Neural progenitor cell (in vitro differentiated cells): ENCODE measurements at regions not wholly inside any gene's neighbourhood (a gene's known extent, or its start where the extent isn't known, plus 50 kb on each side); places are given as distances from the start of the nearest gene placed in this dataset.

ENCODE experiments used
- DNase-seq: peaks from one replicate; pipeline ENCODE4 v3.0.0-alpha.2; 2016; ENCODE audit warnings: low spot score
- H2AFZ ChIP-seq: fragments of 200-600 bp; sonication (generic); replicated peaks from 2 replicates; pipeline ENCODE4 v1.6.1; 2016; ENCODE audit warnings: antibody characterized with exemption
- H3F3A ChIP-seq: fragments of 200-600 bp; sonication (generic); 2 replicates; pipeline ENCODE4 v1.6.1; 2016; ENCODE audit warnings: antibody characterized with exemption, low read depth
- H3K27ac ChIP-seq: fragments of 200-600 bp; sonication (generic); 2 replicates; pipeline ENCODE4 v1.5.1; 2016; ENCODE audit warnings: mild to moderate bottlenecking
- H3K27me3 ChIP-seq: fragments of 200-600 bp; sonication (generic); 2 replicates; pipeline ENCODE4 v1.6.1; 2016; ENCODE audit warnings: mild to moderate bottlenecking, moderate library complexity
- H3K36me3 ChIP-seq: fragments of 200-600 bp; sonication (generic); 2 replicates; pipeline ENCODE4 v1.5.1; 2016
- H3K4me1 ChIP-seq: fragments of 200-600 bp; sonication (generic); 2 replicates; pipeline ENCODE4 v1.6.1; 2016; ENCODE audit warnings: mixed run types
- H3K4me2 ChIP-seq: fragments of 200-600 bp; sonication (generic); 2 replicates; pipeline ENCODE4 v1.6.1; 2016
- H3K4me3 ChIP-seq: fragments of 200-600 bp; sonication (generic); 2 replicates; pipeline ENCODE4 v1.5.1; 2016
- H3K79me2 ChIP-seq: fragments of 200-600 bp; sonication (generic); 2 replicates; pipeline ENCODE4 v1.6.1; 2016; ENCODE audit warnings: low read depth
- H3K9ac ChIP-seq: fragments of 200-600 bp; sonication (generic); 2 replicates; pipeline ENCODE4 v1.6.1; 2016
- H3K9me3 ChIP-seq: fragments of 200-600 bp; sonication (generic); 2 replicates; pipeline ENCODE4 v1.5.1; 2016; ENCODE audit warnings: low read depth
- H4K20me1 ChIP-seq: fragments of 200-600 bp; sonication (generic); 2 replicates; pipeline ENCODE4 v1.6.1; 2016; ENCODE audit warnings: low read depth
- H3K27ac Mint-ChIP-seq: 3 replicates; pipeline ENCODE4 v1.8.0; 2021; ENCODE audit warnings: mixed read lengths
- H3K27me3 Mint-ChIP-seq: 2 replicates; pipeline ENCODE4 v1.8.0; 2022; ENCODE audit warnings: low read depth, mild to moderate bottlenecking, inconsistent platforms, moderate library complexity, mixed read lengths; ENCODE audit not compliant: insufficient read depth
- H3K36me3 Mint-ChIP-seq: 3 replicates; pipeline ENCODE4 v1.8.0; 2021; ENCODE audit warnings: mixed read lengths
- H3K4me1 Mint-ChIP-seq: 3 replicates; pipeline ENCODE4 v1.8.0; 2021; ENCODE audit warnings: mixed read lengths
- H3K4me3 Mint-ChIP-seq: 3 replicates; pipeline ENCODE4 v1.8.0; 2021; ENCODE audit warnings: mild to moderate bottlenecking, moderate library complexity, mixed read lengths
- H3K9me3 Mint-ChIP-seq: 3 replicates; pipeline ENCODE4 v1.8.0; 2020; ENCODE audit warnings: mixed read lengths
- CTCF ChIP-seq: fragments of 200-600 bp; sonication (generic); IDR thresholded peaks from 2 replicates; pipeline ENCODE4 v1.5.1; 2017; ENCODE audit warnings: antibody characterized with exemption, mild to moderate bottlenecking
- EZH2 ChIP-seq: fragments of 200-600 bp; sonication (generic); IDR thresholded peaks from 2 replicates; pipeline ENCODE4 v1.6.1; 2017; ENCODE audit warnings: antibody characterized with exemption, mild to moderate bottlenecking, moderate library complexity
- EZH2phosphoT487 ChIP-seq: fragments of 200-600 bp; sonication (generic); IDR thresholded peaks from 2 replicates; pipeline ENCODE4 v1.6.1; 2017; ENCODE audit warnings: antibody characterized with exemption

DNA sequence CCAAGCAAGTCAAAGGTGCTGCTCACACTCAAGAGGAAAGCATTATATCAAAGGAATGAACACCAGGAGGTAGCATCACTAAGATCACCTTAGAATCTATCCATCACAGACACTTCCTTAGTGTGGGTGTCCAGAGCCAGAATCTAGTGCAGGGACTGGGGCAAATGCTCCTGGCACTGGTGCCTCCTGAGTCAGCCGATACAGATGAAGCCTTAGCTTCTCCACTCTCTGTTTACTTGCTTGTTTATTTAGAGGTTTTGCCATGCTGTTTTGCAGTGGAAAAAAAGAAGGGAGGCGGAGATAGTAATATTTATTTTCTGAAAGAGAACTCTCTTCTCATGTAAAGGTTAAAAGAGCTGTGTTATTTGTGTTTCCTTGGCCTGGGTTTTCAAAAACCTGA lies 303.1 kb downstream of the WDR11 start:
- Histone ChIP-seq H3K4me3 (no peak overlapping the region), H3K27ac (no peak overlapping the region), H3K36me3 (no peaks in the 10 kb centered on the region), H3K4me1 (peaks cover 8% of the 10 kb centered on the region), H3K4me2 (no peak overlapping the region), H3K9ac (no peak overlapping the region), H3F3A (peaks cover 8% of the 10 kb centered on the region), H3K27me3 (no peaks in the 10 kb centered on the region), H3K9me3 (no peaks in the 10 kb centered on the region), H2AFZ (no peak overlapping the region), H4K20me1 (no peaks in the 10 kb centered on the region), H3K79me2 (no peaks in the 10 kb centered on the region)
- Mint-ChIP-seq H3K27ac (peak overlapping the region; percentile 83), H3K9me3 (peaks cover 5% of the 10 kb centered on the region), H3K4me3 (no peak overlapping the region), H3K4me1 (peaks cover 15% of the 10 kb centered on the region), H3K36me3 (peaks cover 4% of the 10 kb centered on the region), H3K27me3 (peaks cover 6% of the 10 kb centered on the region)
- TF ChIP-seq EZH2phosphoT487, result no peak
- TF ChIP-seq CTCF, result no peak
- no peak for TF ChIP-seq EZH2
- DNase-seq, result no peak

GRCh38 chr10:121154846-121155245 lies 303.7 kb downstream of the WDR11 start:
- H3K4me3 ChIP-seq, result no peak overlapping the region
- H3K27ac Mint-ChIP-seq, result peak overlapping the region; percentile 83
- H3K36me3 Mint-ChIP-seq, result peaks cover 4% of the 10 kb centered on the region
- H3K4me1 Mint-ChIP-seq, result peaks cover 15% of the 10 kb centered on the region
- H3K4me1 ChIP-seq, result peaks cover 8% of the 10 kb centered on the region
- no peak overlapping the region for H3K9ac ChIP-seq
- H4K20me1 ChIP-seq, result no peaks in the 10 kb centered on the region
- no peaks in the 10 kb centered on the region for H3K36me3 ChIP-seq
- DNase-seq, result no peak
- peaks cover 5% of the 10 kb centered on the region for H3K9me3 Mint-ChIP-seq
- peaks cover 8% of the 10 kb centered on the region for H3F3A ChIP-seq
- H3K79me2 ChIP-seq, result no peaks in the 10 kb centered on the region
- no peaks in the 10 kb centered on the region for H3K27me3 ChIP-seq
- H3K4me2 ChIP-seq, result no peak overlapping the region
- H2AFZ ChIP-seq, result no peak overlapping the region
- H3K27me3 Mint-ChIP-seq, result peaks cover 6% of the 10 kb centered on the region
- H3K27ac ChIP-seq, result no peak overlapping the region
- no peak overlapping the region for H3K4me3 Mint-ChIP-seq
- no peak for TF ChIP-seq EZH2phosphoT487
- TF ChIP-seq EZH2, result no peak
- no peak for TF ChIP-seq CTCF
- no peaks in the 10 kb centered on the region for H3K9me3 ChIP-seq

DNA sequence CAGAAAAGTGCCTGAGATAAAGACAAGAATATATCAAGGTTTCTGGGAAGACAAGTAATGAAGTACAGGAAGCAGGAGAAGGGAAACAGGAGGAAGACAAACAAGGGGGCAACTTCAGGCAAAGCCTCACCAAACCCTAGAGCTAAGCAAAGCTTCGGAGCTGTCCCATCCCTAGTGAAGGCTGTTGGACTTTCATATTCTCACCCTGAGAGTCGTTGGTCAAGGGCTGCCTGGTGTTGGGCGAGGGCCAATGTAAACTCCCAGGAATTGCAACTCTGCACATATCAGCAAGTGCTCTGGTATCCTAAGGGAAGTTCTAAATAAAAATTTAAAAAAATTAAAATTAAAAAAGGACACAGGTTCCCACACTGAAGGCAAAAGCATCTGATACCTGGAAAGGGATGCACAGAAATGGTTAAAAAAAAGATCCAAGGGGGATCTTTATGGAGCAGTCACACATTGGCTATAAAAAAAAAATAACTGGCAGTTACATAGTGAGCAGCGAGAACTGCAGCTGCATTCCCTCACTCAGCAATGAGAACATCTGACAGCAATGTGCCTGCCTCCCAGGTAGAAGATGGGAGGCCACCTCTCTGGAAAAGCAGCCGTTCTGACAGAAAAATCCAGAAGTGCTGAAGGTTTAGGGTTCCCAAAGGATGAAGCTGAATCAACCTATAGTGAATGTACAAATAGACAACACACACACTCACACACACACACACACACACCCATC lies 304.7 kb downstream of the WDR11 start:
- Mint-ChIP-seq H3K4me1 (peaks cover 15% of the 10 kb centered on the region), H3K4me3 (no peak overlapping the region), H3K27ac (no peak overlapping the region), H3K9me3 (peaks cover 5% of the 10 kb centered on the region), H3K27me3 (peaks cover 6% of the 10 kb centered on the region), H3K36me3 (peaks cover 4% of the 10 kb centered on the region)
- H3K27me3 ChIP-seq, result no peaks in the 10 kb centered on the region
- H3F3A ChIP-seq, result peaks cover 8% of the 10 kb centered on the region
- H3K36me3 ChIP-seq, result no peaks in the 10 kb centered on the region
- no peaks in the 10 kb centered on the region for H3K9me3 ChIP-seq
- H3K79me2 ChIP-seq, result no peaks in the 10 kb centered on the region
- no peak overlapping the region for H3K27ac ChIP-seq
- no peak overlapping the region for H3K4me2 ChIP-seq
- peaks cover 8% of the 10 kb centered on the region for H3K4me1 ChIP-seq
- no peak overlapping the region for H3K9ac ChIP-seq
- H3K4me3 ChIP-seq, result no peak overlapping the region
- no peak for DNase-seq
- no peaks in the 10 kb centered on the region for H4K20me1 ChIP-seq
- no peak overlapping the region for H2AFZ ChIP-seq
- no peak for TF ChIP-seq EZH2phosphoT487
- TF ChIP-seq EZH2, result no peak
- TF ChIP-seq CTCF, result no peak
